OCI-LY1 (cell line): ENCODE measurements at regions not wholly inside any gene's neighbourhood (a gene's known extent, or its start where the extent isn't known, plus 50 kb on each side); places are given as distances from the start of the nearest gene placed in this dataset.

ENCODE experiments used
- CTCF ChIP-seq: fragments of 200-600 bp; sonication (generic), shearing (Covaris generic); IDR thresholded peaks from 2 replicates; pipeline ENCODE4 v1.5.1; 2017; ENCODE audit warnings: mild to moderate bottlenecking, antibody characterized with exemption, low read length, moderate library complexity, mixed read lengths
- EZH2 ChIP-seq: fragments of 200-600 bp; sonication (generic), shearing (Covaris generic); IDR thresholded peaks from 2 replicates; pipeline ENCODE4 v1.8.0; 2017; ENCODE audit warnings: borderline replicate concordance, mixed run types, mild to moderate bottlenecking, antibody characterized with exemption, low read length, moderate library complexity, mixed read lengths

DNA sequence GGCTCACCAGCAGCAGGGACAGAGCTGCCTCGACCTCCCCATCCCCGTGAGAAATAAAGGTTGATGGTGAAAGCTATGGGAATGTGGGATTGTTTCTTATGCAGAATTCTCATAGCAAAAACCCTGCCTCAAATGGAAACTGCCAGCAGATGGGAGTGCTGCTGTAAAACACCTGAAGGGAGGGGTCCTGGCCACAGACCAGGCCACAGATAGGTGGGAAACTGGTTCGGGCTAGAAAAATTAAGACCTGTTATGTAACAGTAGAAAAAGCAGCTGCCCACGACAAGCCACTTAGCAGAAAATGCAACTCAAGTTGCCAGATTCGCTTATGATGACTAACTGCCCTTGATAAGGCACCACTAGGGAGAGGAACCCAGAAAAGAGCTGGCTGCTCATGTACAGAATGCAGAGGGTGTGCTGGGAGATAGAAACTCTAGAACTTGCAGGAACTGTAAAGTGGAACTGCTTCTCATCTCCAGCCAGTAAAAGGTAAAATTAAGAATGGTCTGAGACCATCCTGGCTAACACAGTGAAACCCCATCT lies 114.5 kb upstream of the SALL3 start:
- TF ChIP-seq EZH2 (no peak), CTCF (no peak)
